B cell (primary cell): ENCODE measurements at regions not wholly inside any gene's neighbourhood (a gene's known extent, or its start where the extent isn't known, plus 50 kb on each side); places are given as distances from the start of the nearest gene placed in this dataset.

Source experiments
- ATAC-seq: fragments of 200-7000 bp; cut with Tn5 transposase; one replicate; pipeline ENCODE4 v1.10.0; 2021; ENCODE audit warnings: low read depth, mild to moderate bottlenecking, moderate number of reproducible peaks, moderate library complexity
- CTCF ChIA-PET: fragments of 350-600 bp; sonication (Branson Sonifier 250); formaldehyde crosslinking; loops from one replicate; lab custom pipeline; 2021; ENCODE audit warnings: antibody characterized with exemption, inconsistent platforms; lab: Charles Lee
- POLR2A ChIA-PET: fragments of 350-600 bp; sonication (Branson Sonifier 250); formaldehyde crosslinking; loops from one replicate; lab custom pipeline; 2021; ENCODE audit warnings: antibody characterized with exemption; lab: Charles Lee
- DNase-seq: peaks from one replicate; pipeline ENCODE4 v3.0.0; 2013
- H2AFZ ChIP-seq: 2 replicates; pipeline ENCODE4 v1.6.1; 2012; ENCODE audit warnings: mild to moderate bottlenecking, low read depth, low read length; ENCODE audit not compliant: insufficient read depth, poor library complexity, severe bottlenecking
- H3K27ac ChIP-seq, 2 donors: 1 replicate in 1 of 2; 2 replicates in 1 of 2; pipeline ENCODE4 v1.5.1; 2012 to 2013; ENCODE audit warnings: low read length in 2 of 2, mild to moderate bottlenecking in 2 of 2, moderate library complexity in 1 of 2
- H3K27me3 ChIP-seq, 4 experiments: fragments of 200-600 bp in 1 of 4; sonication (generic) in 1 of 4; replicated peaks in 1 of 4; 1 replicate in 2 of 4; 2 replicates in 2 of 4; pipeline versions ENCODE4 v1.6.1 to v1.7.0; 2013 to 2016; ENCODE audit warnings: low read length in 3 of 4, mild to moderate bottlenecking in 2 of 4, mixed read lengths in 1 of 4, moderate library complexity in 1 of 4; ENCODE audit not compliant: insufficient read depth in 4 of 4, control insufficient read depth in 3 of 4; ENCODE audit errors: control extremely low read depth in 1 of 4
- H3K36me3 ChIP-seq, 2 experiments: replicated peaks in 1 of 2; 1 replicate in 1 of 2; 2 replicates in 1 of 2; pipeline versions ENCODE4 v1.6.1 to v1.7.1; 2013; ENCODE audit warnings: low read length in 1 of 2; ENCODE audit not compliant: insufficient read depth in 2 of 2, control insufficient read depth in 1 of 2; ENCODE audit errors: control extremely low read depth in 1 of 2, extremely low read depth in 1 of 2
- H3K4me1 ChIP-seq, 2 donors: fragments of 200-600 bp in 1 of 2; sonication (generic) in 1 of 2; 1 replicate in 1 of 2; 2 replicates in 1 of 2; pipeline versions ENCODE4 v1.5.1 to v1.6.1; 2013 to 2017; ENCODE audit warnings: low read length in 2 of 2; ENCODE audit not compliant: control insufficient read depth in 2 of 2, insufficient read depth in 2 of 2
- H3K4me2 ChIP-seq: replicated peaks from 2 replicates; pipeline ENCODE3; 2012; ENCODE audit warnings: mild to moderate bottlenecking, low read depth, low read length; ENCODE audit not compliant: poor library complexity, severe bottlenecking
- H3K4me3 ChIP-seq, 5 experiments: fragments of 200-600 bp in 1 of 5; sonication (generic) in 1 of 5; 1 replicate in 3 of 5; 2 replicates in 2 of 5; pipeline versions ENCODE4 v1.5.1 to v1.7.0; 2011 to 2016; ENCODE audit warnings: low read length in 4 of 5, mild to moderate bottlenecking in 4 of 5, low read depth in 2 of 5, control low read depth in 1 of 5, moderate library complexity in 1 of 5; ENCODE audit not compliant: insufficient read depth in 1 of 5; ENCODE audit errors: control extremely low read depth in 1 of 5, extremely low read depth in 1 of 5
- H3K79me2 ChIP-seq: fragments of 200-600 bp; sonication (generic); one replicate; pipeline ENCODE4 v1.6.0; 2016; ENCODE audit warnings: low read length; ENCODE audit not compliant: control insufficient read depth, insufficient read depth
- H3K9ac ChIP-seq: fragments of 200-600 bp; sonication (generic); 2 replicates; pipeline ENCODE4 v1.6.1; 2017; ENCODE audit warnings: mild to moderate bottlenecking, low read length, moderate library complexity
- H3K9me3 ChIP-seq, 3 donors: one replicate each; pipeline versions ENCODE4 v1.6.1 to v1.7.1; 2013; ENCODE audit warnings: low read length in 2 of 3; ENCODE audit not compliant: control insufficient read depth in 2 of 3, insufficient read depth in 1 of 3; ENCODE audit errors: control extremely low read depth in 1 of 3
- H4K20me1 ChIP-seq: 2 replicates; pipeline ENCODE4 v1.6.0; 2012; ENCODE audit warnings: mild to moderate bottlenecking, low read length; ENCODE audit not compliant: insufficient read depth, control insufficient read depth, poor library complexity, severe bottlenecking
- H3K27ac Mint-ChIP-seq: one replicate; pipeline ENCODE4 v1.8.0; 2021; ENCODE audit warnings: mixed read lengths
- H3K27me3 Mint-ChIP-seq: one replicate; pipeline ENCODE4 v1.8.0; 2021; ENCODE audit warnings: mixed read lengths
- H3K4me1 Mint-ChIP-seq: one replicate; pipeline ENCODE4 v1.8.0; 2021; ENCODE audit warnings: mixed read lengths
- H3K4me3 Mint-ChIP-seq: one replicate; pipeline ENCODE4 v1.8.0; 2021; ENCODE audit warnings: mixed read lengths
- H3K9me3 Mint-ChIP-seq: one replicate; pipeline ENCODE4 v1.8.0; 2022; ENCODE audit warnings: mixed read lengths; ENCODE audit not compliant: insufficient read depth
- EZH2 ChIP-seq: IDR thresholded peaks from 2 replicates; pipeline ENCODE4 v1.6.1; 2012; ENCODE audit warnings: borderline replicate concordance, low read depth, mild to moderate bottlenecking, moderate library complexity, low read length; ENCODE audit not compliant: insufficient read depth, poor library complexity, severe bottlenecking
- WGBS: methylation state at CpG from one replicate; pipeline ENCODE4 v1.1.5; 2013; ENCODE audit warnings: missing lambda C conversion rate; ENCODE audit not compliant: insufficient coverage; 5-methylcytosine and 5-hydroxymethylcytosine counted together
- intact Hi-C: fragments of 100-400 bp; cut with micrococcal nuclease; formaldehyde crosslinking; loops from one replicate; pipeline ENCODE4 v1.10.0; 2022
- TF ChIP-seq, protein P1 (sequence below): fragments of 200-600 bp; IDR thresholded peaks from one replicate; pipeline ENCODE4 v1.8.0; 2022; ENCODE audit warnings: antibody characterized with exemption, mild to moderate bottlenecking

- intact Hi-C loops = no loop called here
- no peak overlapping the region for H3K4me3 ChIP-seq
- no peak for TF ChIP-seq EZH2
- TF ChIP-seq, protein P1, sequence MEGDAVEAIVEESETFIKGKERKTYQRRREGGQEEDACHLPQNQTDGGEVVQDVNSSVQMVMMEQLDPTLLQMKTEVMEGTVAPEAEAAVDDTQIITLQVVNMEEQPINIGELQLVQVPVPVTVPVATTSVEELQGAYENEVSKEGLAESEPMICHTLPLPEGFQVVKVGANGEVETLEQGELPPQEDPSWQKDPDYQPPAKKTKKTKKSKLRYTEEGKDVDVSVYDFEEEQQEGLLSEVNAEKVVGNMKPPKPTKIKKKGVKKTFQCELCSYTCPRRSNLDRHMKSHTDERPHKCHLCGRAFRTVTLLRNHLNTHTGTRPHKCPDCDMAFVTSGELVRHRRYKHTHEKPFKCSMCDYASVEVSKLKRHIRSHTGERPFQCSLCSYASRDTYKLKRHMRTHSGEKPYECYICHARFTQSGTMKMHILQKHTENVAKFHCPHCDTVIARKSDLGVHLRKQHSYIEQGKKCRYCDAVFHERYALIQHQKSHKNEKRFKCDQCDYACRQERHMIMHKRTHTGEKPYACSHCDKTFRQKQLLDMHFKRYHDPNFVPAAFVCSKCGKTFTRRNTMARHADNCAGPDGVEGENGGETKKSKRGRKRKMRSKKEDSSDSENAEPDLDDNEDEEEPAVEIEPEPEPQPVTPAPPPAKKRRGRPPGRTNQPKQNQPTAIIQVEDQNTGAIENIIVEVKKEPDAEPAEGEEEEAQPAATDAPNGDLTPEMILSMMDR = no peak
- no peak overlapping the region for H3K27ac Mint-ChIP-seq
- no CpG with 5 or more reads among the region's 2 CpGs for WGBS
- H3K9me3 Mint-ChIP-seq = no peaks in the 10 kb centered on the region
- peaks cover 13% of the 10 kb centered on the region for H3K27me3 Mint-ChIP-seq
- ChIA-PET CTCF (no interaction called here), POLR2A (no interaction called here)
- H3K27me3 ChIP-seq = peaks cover 0 to 14% (median 4%) of the 10 kb centered on the region in 4 experiments
- no peak overlapping the region for H3K27ac ChIP-seq
- H4K20me1 ChIP-seq = no peaks in the 10 kb centered on the region
- no peak overlapping the region for H3K4me2 ChIP-seq
- ATAC-seq = peak; percentile 57
- no peaks in the 10 kb centered on the region for H3K36me3 ChIP-seq
- H3K9me3 ChIP-seq = no peaks in the 10 kb centered on the region
- no peak overlapping the region for H3K9ac ChIP-seq
- H3K79me2 ChIP-seq = no peaks in the 10 kb centered on the region
- peak; percentile 24 for DNase-seq
- no peak overlapping the region for H2AFZ ChIP-seq
- H3K4me1 Mint-ChIP-seq = peaks cover 20% of the 10 kb centered on the region
- H3K4me3 Mint-ChIP-seq = no peak overlapping the region
- peaks cover 18 to 19% of the 10 kb centered on the region in 2 donors for H3K4me1 ChIP-seq
Measured at GRCh38 chr20:50335105-50335504, 144.5 kb downstream of the CEBPB start.

GRCh38 chr20:50335866-50336265 is 145.2 kb downstream of the CEBPB start:
- no peaks in the 10 kb centered on the region for H3K36me3 ChIP-seq
- TF ChIP-seq EZH2 = no peak
- TF ChIP-seq, protein P1 = no peak
- H2AFZ ChIP-seq = no peak overlapping the region
- WGBS = 90% methylated on average over 3 of the region's 7 CpGs
- Mint-ChIP-seq H3K27ac (no peak overlapping the region), H3K4me3 (no peak overlapping the region), H3K27me3 (peaks cover 10% of the 10 kb centered on the region), H3K9me3 (no peaks in the 10 kb centered on the region), H3K4me1 (peaks cover 23% of the 10 kb centered on the region)
- no peaks in the 10 kb centered on the region for H3K9me3 ChIP-seq
- H3K27ac ChIP-seq = no peak overlapping the region
- ATAC-seq = no peak
- no peaks in the 10 kb centered on the region for H3K79me2 ChIP-seq
- peaks cover 18 to 19% of the 10 kb centered on the region in 2 donors for H3K4me1 ChIP-seq
- no peak for DNase-seq
- intact Hi-C loops = no loop called here
- H3K27me3 ChIP-seq = peaks cover 0 to 14% (median 2%) of the 10 kb centered on the region in 4 experiments
- POLR2A ChIA-PET = no interaction called here
- no peak overlapping the region for H3K9ac ChIP-seq
- H4K20me1 ChIP-seq = no peaks in the 10 kb centered on the region
- CTCF ChIA-PET = interaction anchor here (0.5 kb wide), 1 partner anchor 652 kb away, joined by 3 read pairs; no protein-coding TSS in a partner anchor
- no peak overlapping the region for H3K4me3 ChIP-seq
- no peak overlapping the region for H3K4me2 ChIP-seq
